HFF-Myc (cell line): ENCODE measurements at regions not wholly inside any gene's neighbourhood (a gene's known extent, or its start where the extent isn't known, plus 50 kb on each side); places are given as distances from the start of the nearest gene placed in this dataset.
"Not testable (repeated sequence)": the region's sequence is repeated elsewhere in the genome, so short reads cannot be mapped to it uniquely, and the experiment has no call there.

Experiments used
- DNase-seq: peaks from one replicate; pipeline ENCODE4 v3.0.0-alpha.2; 2011; ENCODE audit warnings: low read depth; ENCODE audit errors: extremely low read depth
- H3K4me3 ChIP-seq: replicated peaks from 2 replicates; pipeline ENCODE4 v1.5.1; 2011; ENCODE audit warnings: low read depth, mild to moderate bottlenecking, control low read depth, low read length
- CTCF ChIP-seq: IDR thresholded peaks from 2 replicates; pipeline ENCODE4 v1.5.1; 2012; ENCODE audit warnings: mild to moderate bottlenecking, low read depth, low read length, control low read depth; ENCODE audit errors: missing control alignments

GRCh38 chr3:69490971-69491370 is 105.1 kb upstream of the FRMD4B start:
- H3K4me3 ChIP-seq: no peak overlapping the region
- TF ChIP-seq CTCF: no peak
- no peak for DNase-seq

GRCh38 chr3:69490235-69490634 is 104.3 kb upstream of the FRMD4B start:
- no peak for TF ChIP-seq CTCF
- no peak for DNase-seq

GRCh38 chr3:69488026-69488425 is 102.1 kb upstream of the FRMD4B start:
- no peak for DNase-seq
- H3K4me3 ChIP-seq: no peak overlapping the region
- TF ChIP-seq CTCF: no peak

More at GRCh38 chr3:69490235-69490634, 104.3 kb upstream of the FRMD4B start:
- no peak overlapping the region for H3K4me3 ChIP-seq

- DNase-seq: no peak
- no peak overlapping the region for H3K4me3 ChIP-seq
- no peak for TF ChIP-seq CTCF
These were observed 99.6 kb upstream of the FRMD4B start for GRCh38 chr3:69485489-69485888.

GRCh38 chr3:69484507-69485393 is 98.9 kb upstream of the FRMD4B start:
- no peak for DNase-seq
- no peak for TF ChIP-seq CTCF
- H3K4me3 ChIP-seq: no peak overlapping the region

GRCh38 chr3:69483449-69483848 is 97.6 kb upstream of the FRMD4B start:
- no peak for TF ChIP-seq CTCF
- DNase-seq: no peak
- no peak overlapping the region for H3K4me3 ChIP-seq

GRCh38 chr3:69480986-69481385 is 95.1 kb upstream of the FRMD4B start:
- not testable (repeated sequence) for DNase-seq, H3K4me3 ChIP-seq
